HEK293 (cell line): ENCODE measurements at regions not wholly inside any gene's neighbourhood (a gene's known extent, or its start where the extent isn't known, plus 50 kb on each side); places are given as distances from the start of the nearest gene placed in this dataset.

ENCODE experiments used
- CTCF ChIA-PET: fragments of 350-600 bp; formaldehyde crosslinking; extraction: SDS; loops from one replicate; lab custom pipeline; 2021; ENCODE audit warnings: antibody characterized with exemption; lab: Yijun Ruan, JAX
- POLR2A ChIA-PET: fragments of 300-600 bp; formaldehyde crosslinking; extraction: SDS; loops from one replicate; lab custom pipeline; 2020; ENCODE audit warnings: antibody characterized with exemption, inconsistent platforms; lab: Yijun Ruan, JAX
- H3K27ac ChIP-seq: fragments of 200-500 bp; sonication (Bioruptor generic); 2 replicates; pipeline ENCODE4 v1.5.1; 2014; ENCODE audit warnings: low read depth, low read length, control low read depth, inconsistent platforms; ENCODE audit errors: extremely low read depth
- H3K36me3 ChIP-seq, 2 experiments: fragments of 200-500 bp in 1 of 2; sonication (Bioruptor generic) in 1 of 2; 1 replicate in 1 of 2; 2 replicates in 1 of 2; pipeline ENCODE4 v1.5.1; 2014 to 2017; ENCODE audit warnings: inconsistent platforms in 2 of 2, low read length in 2 of 2; ENCODE audit not compliant: control insufficient read depth in 2 of 2, insufficient read depth in 1 of 2
- H3K4me1 ChIP-seq: fragments of 200-500 bp; sonication (Bioruptor generic); 2 replicates; pipeline ENCODE4 v1.5.1; 2014; ENCODE audit warnings: mild to moderate bottlenecking, low read length, inconsistent platforms; ENCODE audit not compliant: control insufficient read depth, insufficient read depth
- H3K4me3 ChIP-seq: 2 replicates; pipeline ENCODE4 v1.5.1; 2011; ENCODE audit warnings: low read depth, mild to moderate bottlenecking, control low read depth, low read length, moderate library complexity
- H3K9me3 ChIP-seq: fragments of 200-500 bp; sonication (Bioruptor generic); 2 replicates; pipeline ENCODE4 v1.5.1; 2014; ENCODE audit warnings: low read depth, low read length, inconsistent platforms; ENCODE audit not compliant: control insufficient read depth, insufficient read depth
- BCL11A ChIP-seq: fragments of 450-650 bp; formaldehyde crosslinking; IDR thresholded peaks from 2 replicates; pipeline ENCODE4 v1.5.1; 2016; ENCODE audit warnings: low read depth, missing biosample characterization, missing genetic modification characterization
- GLI2 ChIP-seq: fragments of 450-650 bp; formaldehyde crosslinking; IDR thresholded peaks from 2 replicates; pipeline ENCODE4; 2017; ENCODE audit warnings: missing biosample characterization, missing genetic modification characterization, low read depth, borderline replicate concordance
- GLIS1 ChIP-seq: fragments of 450-650 bp; formaldehyde crosslinking; IDR thresholded peaks from 2 replicates; pipeline ENCODE4 v1.5.1; 2016; ENCODE audit warnings: missing biosample characterization, missing genetic modification characterization
- MZF1 ChIP-seq: fragments of 450-650 bp; formaldehyde crosslinking; IDR thresholded peaks from 2 replicates; pipeline ENCODE4 v1.5.1; 2017; ENCODE audit warnings: missing biosample characterization, missing genetic modification characterization, borderline replicate concordance
- SETDB1 ChIP-seq: IDR thresholded peaks from one replicate; pipeline ENCODE4 v1.6.1; 2017; ENCODE audit warnings: mild to moderate bottlenecking, low read length, moderate library complexity, mixed read lengths; ENCODE audit not compliant: insufficient read length
- ZBTB21 ChIP-seq: fragments of 450-650 bp; formaldehyde crosslinking; IDR thresholded peaks from 2 replicates; pipeline ENCODE4 v1.5.1; 2017; ENCODE audit warnings: missing biosample characterization, missing genetic modification characterization
- ZBTB48 ChIP-seq: fragments of 450-650 bp; formaldehyde crosslinking; IDR thresholded peaks from 2 replicates; pipeline ENCODE4 v1.5.1; 2016; ENCODE audit warnings: missing biosample characterization, missing genetic modification characterization
- ZBTB7A ChIP-seq: fragments of 450-650 bp; formaldehyde crosslinking; IDR thresholded peaks from 2 replicates; pipeline ENCODE4 v1.5.1; 2016; ENCODE audit warnings: low read depth, missing biosample characterization, missing genetic modification characterization
- ZFP3 ChIP-seq: fragments of 450-650 bp; formaldehyde crosslinking; IDR thresholded peaks from 2 replicates; pipeline ENCODE4 v1.5.1; 2016; ENCODE audit warnings: low read depth, missing biosample characterization, missing genetic modification characterization
- ZFP69B ChIP-seq: fragments of 450-650 bp; formaldehyde crosslinking; IDR thresholded peaks from 2 replicates; pipeline ENCODE4 v1.5.1; 2016; ENCODE audit warnings: missing biosample characterization, missing genetic modification characterization
- ZNF140 ChIP-seq: fragments of 450-650 bp; formaldehyde crosslinking; IDR thresholded peaks from 2 replicates; pipeline ENCODE4 v1.5.1; 2016; ENCODE audit warnings: missing biosample characterization, missing genetic modification characterization
- ZNF169 ChIP-seq: fragments of 450-650 bp; formaldehyde crosslinking; IDR thresholded peaks from 2 replicates; pipeline ENCODE4 v1.5.1; 2016; ENCODE audit warnings: missing biosample characterization, missing genetic modification characterization
- ZNF324 ChIP-seq: fragments of 450-650 bp; formaldehyde crosslinking; IDR thresholded peaks from 2 replicates; pipeline ENCODE4 v1.5.1; 2016; ENCODE audit warnings: missing biosample characterization, missing genetic modification characterization
- ZNF37A ChIP-seq: fragments of 450-650 bp; IDR thresholded peaks from 2 replicates; pipeline ENCODE4 v1.5.1; 2018; ENCODE audit warnings: missing biosample characterization, missing genetic modification characterization
- ZNF391 ChIP-seq: fragments of 450-650 bp; formaldehyde crosslinking; IDR thresholded peaks from 2 replicates; pipeline ENCODE4 v1.5.1; 2016; ENCODE audit warnings: low read depth, missing biosample characterization, missing genetic modification characterization, borderline replicate concordance
- ZNF530 ChIP-seq: fragments of 450-650 bp; formaldehyde crosslinking; IDR thresholded peaks from 2 replicates; pipeline ENCODE4 v1.5.1; 2016; ENCODE audit warnings: low read depth, missing biosample characterization, missing genetic modification characterization
- ZNF555 ChIP-seq: fragments of 450-650 bp; formaldehyde crosslinking; conservative IDR thresholded peaks from 2 replicates; pipeline ENCODE4 v1.5.1; 2017; ENCODE audit warnings: missing biosample characterization, mild to moderate bottlenecking, missing genetic modification characterization, inconsistent platforms
- ZNF624 ChIP-seq: fragments of 450-650 bp; formaldehyde crosslinking; IDR thresholded peaks from 2 replicates; pipeline ENCODE4 v1.5.1; 2017; ENCODE audit warnings: missing biosample characterization, missing genetic modification characterization
- ZNF791 ChIP-seq: fragments of 450-650 bp; formaldehyde crosslinking; IDR thresholded peaks from 2 replicates; pipeline ENCODE4 v1.5.1; 2016; ENCODE audit warnings: missing biosample characterization, missing genetic modification characterization
- ZNF830 ChIP-seq: fragments of 450-650 bp; IDR thresholded peaks from 2 replicates; pipeline ENCODE4 v1.5.0; 2018; ENCODE audit warnings: missing biosample characterization, missing genetic modification characterization, low read depth, mild to moderate bottlenecking, moderate library complexity
- ZSCAN16 ChIP-seq: fragments of 450-650 bp; formaldehyde crosslinking; IDR thresholded peaks from 2 replicates; pipeline ENCODE4 v1.5.1; 2016; ENCODE audit warnings: missing biosample characterization, missing genetic modification characterization
- ZSCAN30 ChIP-seq: fragments of 450-650 bp; IDR thresholded peaks from 2 replicates; pipeline ENCODE4 v1.5.1; 2018; ENCODE audit warnings: missing biosample characterization, mild to moderate bottlenecking, missing genetic modification characterization, moderate library complexity
- TF ChIP-seq, protein P1 (sequence below): fragments of 450-650 bp; formaldehyde crosslinking; IDR thresholded peaks from 2 replicates; pipeline ENCODE4 v1.5.1; 2016; ENCODE audit warnings: missing biosample characterization, missing genetic modification characterization, low read depth
- TF ChIP-seq, protein P2 (sequence below): fragments of 450-650 bp; formaldehyde crosslinking; IDR thresholded peaks from 2 replicates; pipeline ENCODE4; 2016; ENCODE audit warnings: missing biosample characterization, missing genetic modification characterization
- TF ChIP-seq, protein P3 (sequence below): fragments of 450-650 bp; formaldehyde crosslinking; IDR thresholded peaks from 2 replicates; pipeline ENCODE4 v1.5.1; 2016; ENCODE audit warnings: missing biosample characterization, missing genetic modification characterization
- TF ChIP-seq, protein P4 (sequence below): fragments of 450-650 bp; formaldehyde crosslinking; IDR thresholded peaks from 2 replicates; pipeline ENCODE4 v1.5.1; 2016; ENCODE audit warnings: missing biosample characterization, missing genetic modification characterization

DNA sequence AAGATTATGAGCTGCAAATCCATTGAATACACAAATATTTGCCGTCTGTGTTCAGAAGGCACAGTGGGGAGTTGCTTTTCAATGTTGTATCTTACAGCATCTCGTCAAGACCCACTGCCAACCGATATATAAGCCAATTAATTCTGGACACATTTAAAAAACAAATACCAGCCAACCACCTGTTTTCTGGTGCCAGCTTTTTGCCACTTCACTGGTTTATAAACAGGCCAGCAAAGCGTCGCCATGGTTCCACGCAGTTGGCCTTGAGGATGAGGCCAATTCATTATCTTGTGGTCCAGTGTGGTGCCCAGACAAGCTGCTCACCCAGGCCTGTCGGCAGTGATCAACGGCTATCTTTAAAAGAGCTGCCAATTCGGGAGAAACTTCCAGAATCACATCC, 321.0 kb downstream of the TCERG1L start:
- no peak for TF ChIP-seq ZSCAN16
- no peak for TF ChIP-seq MZF1
- TF ChIP-seq, protein P1, sequence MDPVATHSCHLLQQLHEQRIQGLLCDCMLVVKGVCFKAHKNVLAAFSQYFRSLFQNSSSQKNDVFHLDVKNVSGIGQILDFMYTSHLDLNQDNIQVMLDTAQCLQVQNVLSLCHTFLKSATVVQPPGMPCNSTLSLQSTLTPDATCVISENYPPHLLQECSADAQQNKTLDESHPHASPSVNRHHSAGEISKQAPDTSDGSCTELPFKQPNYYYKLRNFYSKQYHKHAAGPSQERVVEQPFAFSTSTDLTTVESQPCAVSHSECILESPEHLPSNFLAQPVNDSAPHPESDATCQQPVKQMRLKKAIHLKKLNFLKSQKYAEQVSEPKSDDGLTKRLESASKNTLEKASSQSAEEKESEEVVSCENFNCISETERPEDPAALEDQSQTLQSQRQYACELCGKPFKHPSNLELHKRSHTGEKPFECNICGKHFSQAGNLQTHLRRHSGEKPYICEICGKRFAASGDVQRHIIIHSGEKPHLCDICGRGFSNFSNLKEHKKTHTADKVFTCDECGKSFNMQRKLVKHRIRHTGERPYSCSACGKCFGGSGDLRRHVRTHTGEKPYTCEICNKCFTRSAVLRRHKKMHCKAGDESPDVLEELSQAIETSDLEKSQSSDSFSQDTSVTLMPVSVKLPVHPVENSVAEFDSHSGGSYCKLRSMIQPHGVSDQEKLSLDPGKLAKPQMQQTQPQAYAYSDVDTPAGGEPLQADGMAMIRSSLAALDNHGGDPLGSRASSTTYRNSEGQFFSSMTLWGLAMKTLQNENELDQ, result no peak
- no peak for TF ChIP-seq ZSCAN30 (tag by site-specific recombination)
- TF ChIP-seq ZFP69B, result no peak
- no peak for TF ChIP-seq ZFP3 (tag by site-specific recombination)
- TF ChIP-seq ZNF391, result no peak
- TF ChIP-seq, all 188 proteins: peak for 0
- H3K4me3 ChIP-seq, result no peak overlapping the region
- ChIA-PET POLR2A (no interaction called here), CTCF (interaction anchor here (0.7 kb wide), 1 partner anchor 54 kb away, joined by 3 read pairs; no protein-coding TSS in a partner anchor)
- H3K4me1 ChIP-seq, result no peaks in the 10 kb centered on the region
- H3K9me3 ChIP-seq, result no peaks in the 10 kb centered on the region
- H3K36me3 ChIP-seq, result no peaks in the 10 kb centered on the region
- no peak overlapping the region for H3K27ac ChIP-seq

DNA sequence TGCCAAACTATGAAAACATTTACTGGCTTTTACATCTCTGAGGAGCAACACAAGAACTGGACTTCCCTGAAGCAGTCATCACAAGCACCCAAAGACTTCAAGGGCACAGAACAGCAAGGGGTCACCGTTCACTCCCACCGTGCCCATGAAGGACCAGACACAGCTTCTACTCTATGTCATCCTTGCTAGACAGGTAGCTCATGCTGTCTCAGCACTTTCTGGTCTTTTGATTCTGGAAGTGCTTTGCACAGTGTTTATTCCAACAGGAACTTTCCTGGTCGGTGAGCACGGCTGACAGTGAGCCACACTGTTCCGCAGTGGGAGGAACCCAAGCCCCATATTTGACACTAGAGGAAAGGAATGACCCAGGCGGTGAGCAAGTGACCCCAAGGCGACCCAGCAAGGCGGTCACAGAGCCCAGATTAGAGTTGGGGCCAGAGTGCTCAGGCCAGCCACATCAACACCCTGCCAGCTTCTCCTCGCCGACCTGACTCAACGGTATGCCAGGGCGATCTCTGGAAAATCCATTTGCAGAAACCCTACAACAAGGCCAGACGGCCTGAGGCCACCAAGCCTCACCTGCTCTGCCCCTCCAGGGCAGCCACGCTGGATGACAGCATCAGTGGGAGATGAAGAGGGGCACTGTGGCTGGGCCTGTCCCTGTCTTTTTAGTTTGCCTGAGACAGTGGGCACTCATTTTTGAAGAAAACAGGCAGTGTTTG, 318.6 kb downstream of the TCERG1L start:
- H3K4me1 ChIP-seq, result no peaks in the 10 kb centered on the region
- no peaks in the 10 kb centered on the region for H3K9me3 ChIP-seq
- ChIA-PET POLR2A (no interaction called here), CTCF (no interaction called here)
- TF ChIP-seq ZNF169 (tag by site-specific recombination), result no peak
- TF ChIP-seq ZNF555 (tag by site-specific recombination), result no peak
- no peak for TF ChIP-seq SETDB1
- no peak for TF ChIP-seq ZNF624
- no peak for TF ChIP-seq ZBTB21 (tag by site-specific recombination)
- TF ChIP-seq, protein P2, sequence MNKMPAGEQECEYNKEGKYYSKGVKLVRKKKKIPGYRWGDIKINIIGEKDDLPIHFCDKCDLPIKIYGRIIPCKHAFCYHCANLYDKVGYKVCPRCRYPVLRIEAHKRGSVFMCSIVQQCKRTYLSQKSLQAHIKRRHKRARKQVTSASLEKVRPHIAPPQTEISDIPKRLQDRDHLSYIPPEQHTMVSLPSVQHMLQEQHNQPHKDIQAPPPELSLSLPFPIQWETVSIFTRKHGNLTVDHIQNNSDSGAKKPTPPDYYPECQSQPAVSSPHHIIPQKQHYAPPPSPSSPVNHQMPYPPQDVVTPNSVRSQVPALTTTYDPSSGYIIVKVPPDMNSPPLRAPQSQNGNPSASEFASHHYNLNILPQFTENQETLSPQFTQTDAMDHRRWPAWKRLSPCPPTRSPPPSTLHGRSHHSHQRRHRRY (tag by site-specific recombination), result no peak
- no peak overlapping the region for H3K4me3 ChIP-seq
- no peaks in the 10 kb centered on the region for H3K36me3 ChIP-seq
- no peak overlapping the region for H3K27ac ChIP-seq

DNA sequence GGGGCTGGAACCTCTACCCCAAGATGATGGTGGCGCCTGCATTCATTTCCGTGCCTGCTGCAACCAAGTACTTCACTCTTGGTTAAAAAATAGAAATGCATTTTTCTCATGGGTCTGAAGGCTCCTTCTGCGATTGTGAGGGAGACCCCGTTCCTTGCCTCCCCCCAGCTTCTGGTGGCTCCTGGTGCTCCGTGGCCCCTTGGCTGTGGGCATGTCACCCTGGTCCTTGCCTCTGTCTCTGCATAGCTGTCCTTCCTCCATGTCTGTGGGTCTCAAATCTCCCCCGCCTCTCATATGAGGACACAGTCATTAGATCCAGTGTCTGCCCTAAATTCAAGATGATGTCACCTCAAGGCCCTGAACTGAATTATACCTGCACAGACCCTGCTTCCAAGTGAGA, 317.9 kb downstream of the TCERG1L start:
- CTCF ChIA-PET, result no interaction called here
- H3K4me3 ChIP-seq, result no peak overlapping the region
- H3K9me3 ChIP-seq, result no peaks in the 10 kb centered on the region
- H3K27ac ChIP-seq, result no peak overlapping the region
- H3K4me1 ChIP-seq, result no peaks in the 10 kb centered on the region
- H3K36me3 ChIP-seq, result no peaks in the 10 kb centered on the region
- POLR2A ChIA-PET, result no interaction called here
- TF ChIP-seq ZBTB7A (tag by site-specific recombination) (no peak), ZNF324 (tag by site-specific recombination) (no peak), GLIS1 (tag by site-specific recombination) (no peak), ZNF530 (tag by site-specific recombination) (no peak), GLI2 (tag by site-specific recombination) (no peak), ZNF140 (tag by site-specific recombination) (no peak), ZNF37A (tag by site-specific recombination) (no peak), ZNF830 (tag by site-specific recombination) (no peak), BCL11A (tag by site-specific recombination) (no peak), ZBTB48 (tag by site-specific recombination) (no peak), ZNF791 (tag by site-specific recombination) (no peak)
- TF ChIP-seq, protein P3, sequence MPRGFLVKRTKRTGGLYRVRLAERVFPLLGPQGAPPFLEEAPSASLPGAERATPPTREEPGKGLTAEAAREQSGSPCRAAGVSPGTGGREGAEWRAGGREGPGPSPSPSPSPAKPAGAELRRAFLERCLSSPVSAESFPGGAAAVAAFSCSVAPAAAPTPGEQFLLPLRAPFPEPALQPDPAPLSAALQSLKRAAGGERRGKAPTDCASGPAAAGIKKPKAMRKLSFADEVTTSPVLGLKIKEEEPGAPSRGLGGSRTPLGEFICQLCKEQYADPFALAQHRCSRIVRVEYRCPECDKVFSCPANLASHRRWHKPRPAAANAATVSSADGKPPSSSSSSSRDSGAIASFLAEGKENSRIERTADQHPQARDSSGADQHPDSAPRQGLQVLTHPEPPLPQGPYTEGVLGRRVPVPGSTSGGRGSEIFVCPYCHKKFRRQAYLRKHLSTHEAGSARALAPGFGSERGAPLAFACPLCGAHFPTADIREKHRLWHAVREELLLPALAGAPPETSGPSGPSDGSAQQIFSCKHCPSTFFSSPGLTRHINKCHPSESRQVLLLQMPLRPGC (tag by site-specific recombination), result no peak
- TF ChIP-seq, protein P4, sequence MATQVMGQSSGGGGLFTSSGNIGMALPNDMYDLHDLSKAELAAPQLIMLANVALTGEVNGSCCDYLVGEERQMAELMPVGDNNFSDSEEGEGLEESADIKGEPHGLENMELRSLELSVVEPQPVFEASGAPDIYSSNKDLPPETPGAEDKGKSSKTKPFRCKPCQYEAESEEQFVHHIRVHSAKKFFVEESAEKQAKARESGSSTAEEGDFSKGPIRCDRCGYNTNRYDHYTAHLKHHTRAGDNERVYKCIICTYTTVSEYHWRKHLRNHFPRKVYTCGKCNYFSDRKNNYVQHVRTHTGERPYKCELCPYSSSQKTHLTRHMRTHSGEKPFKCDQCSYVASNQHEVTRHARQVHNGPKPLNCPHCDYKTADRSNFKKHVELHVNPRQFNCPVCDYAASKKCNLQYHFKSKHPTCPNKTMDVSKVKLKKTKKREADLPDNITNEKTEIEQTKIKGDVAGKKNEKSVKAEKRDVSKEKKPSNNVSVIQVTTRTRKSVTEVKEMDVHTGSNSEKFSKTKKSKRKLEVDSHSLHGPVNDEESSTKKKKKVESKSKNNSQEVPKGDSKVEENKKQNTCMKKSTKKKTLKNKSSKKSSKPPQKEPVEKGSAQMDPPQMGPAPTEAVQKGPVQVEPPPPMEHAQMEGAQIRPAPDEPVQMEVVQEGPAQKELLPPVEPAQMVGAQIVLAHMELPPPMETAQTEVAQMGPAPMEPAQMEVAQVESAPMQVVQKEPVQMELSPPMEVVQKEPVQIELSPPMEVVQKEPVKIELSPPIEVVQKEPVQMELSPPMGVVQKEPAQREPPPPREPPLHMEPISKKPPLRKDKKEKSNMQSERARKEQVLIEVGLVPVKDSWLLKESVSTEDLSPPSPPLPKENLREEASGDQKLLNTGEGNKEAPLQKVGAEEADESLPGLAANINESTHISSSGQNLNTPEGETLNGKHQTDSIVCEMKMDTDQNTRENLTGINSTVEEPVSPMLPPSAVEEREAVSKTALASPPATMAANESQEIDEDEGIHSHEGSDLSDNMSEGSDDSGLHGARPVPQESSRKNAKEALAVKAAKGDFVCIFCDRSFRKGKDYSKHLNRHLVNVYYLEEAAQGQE (tag by site-specific recombination), result no peak
